Glomerular visceral epithelial cell (primary cell): ENCODE measurements at regions not wholly inside any gene's neighbourhood (a gene's known extent, or its start where the extent isn't known, plus 50 kb on each side); places are given as distances from the start of the nearest gene placed in this dataset.
"Not testable (repeated sequence)": the region's sequence is repeated elsewhere in the genome, so short reads cannot be mapped to it uniquely, and the experiment has no call there.

ENCODE experiments used
- DNase-seq: peaks from one replicate; pipeline ENCODE4 v3.0.0-alpha.2; 2016; ENCODE audit errors: extremely low spot score

DNA sequence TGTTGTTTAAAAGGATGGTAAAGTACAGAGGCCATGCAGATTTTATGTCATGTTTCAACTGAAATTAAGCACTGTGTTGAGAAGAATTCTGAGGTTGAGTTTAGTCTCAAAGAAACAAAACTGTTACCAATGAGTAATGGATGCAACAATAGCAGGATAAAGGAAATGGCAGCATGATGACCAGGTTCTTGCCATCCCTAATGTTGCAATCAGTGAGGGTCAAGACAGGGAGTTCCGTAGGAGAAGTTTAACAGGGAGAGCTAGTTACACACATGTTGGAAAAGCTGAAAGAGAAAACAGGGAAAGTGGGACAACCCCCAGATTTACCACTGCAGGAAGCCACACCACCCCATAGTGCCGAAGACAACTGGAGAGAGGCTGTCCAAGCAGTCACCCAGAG, 343.8 kb upstream of the EPHA4 start:
- DNase-seq = no peak

DNA sequence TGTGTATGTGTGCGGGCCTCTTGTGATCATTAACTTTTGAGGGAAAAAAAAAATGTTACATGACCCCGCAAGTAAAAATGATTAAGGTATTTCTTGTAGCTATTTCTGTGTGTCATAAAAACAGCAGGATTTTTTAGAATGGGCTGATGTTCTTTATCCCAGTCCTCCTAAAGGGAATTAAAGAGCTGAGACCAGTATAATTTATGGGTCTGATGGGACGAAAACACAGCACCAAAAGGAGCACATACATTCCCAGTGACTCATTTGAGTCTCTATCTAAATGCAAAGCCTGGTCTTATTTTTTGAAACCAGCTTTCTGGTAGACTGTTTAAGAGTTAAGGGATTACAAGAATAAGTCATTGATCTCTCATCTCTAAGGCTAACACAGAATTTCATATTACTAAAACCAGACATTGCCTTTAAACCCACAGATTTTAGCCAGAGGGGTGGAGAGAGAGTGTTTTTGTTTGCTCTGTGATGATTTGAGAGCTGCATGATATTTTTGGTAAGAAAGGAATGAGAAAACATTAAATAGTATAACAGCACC, 342.3 kb upstream of the EPHA4 start:
- peak; percentile 11 for DNase-seq

DNA sequence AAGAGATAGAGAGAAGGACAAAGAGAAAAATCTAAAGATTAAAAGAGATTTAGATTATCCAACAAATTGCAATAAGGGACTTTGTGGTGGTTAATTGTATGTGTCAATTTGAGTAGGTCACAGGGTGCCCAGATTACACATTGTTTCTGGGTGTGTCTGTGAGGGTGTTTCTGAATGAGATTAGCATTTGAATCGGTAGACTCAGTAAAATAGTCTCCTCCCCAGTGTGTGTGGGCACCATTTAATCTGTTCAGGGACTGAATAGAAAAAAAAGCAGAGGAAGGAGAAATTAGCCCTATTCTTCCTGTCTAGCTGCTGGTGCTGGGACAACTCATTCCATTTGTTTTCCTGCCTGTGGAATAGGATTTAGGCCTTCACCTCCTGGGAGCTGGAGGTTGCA, 339.8 kb upstream of the EPHA4 start:
- DNase-seq = no peak

DNA sequence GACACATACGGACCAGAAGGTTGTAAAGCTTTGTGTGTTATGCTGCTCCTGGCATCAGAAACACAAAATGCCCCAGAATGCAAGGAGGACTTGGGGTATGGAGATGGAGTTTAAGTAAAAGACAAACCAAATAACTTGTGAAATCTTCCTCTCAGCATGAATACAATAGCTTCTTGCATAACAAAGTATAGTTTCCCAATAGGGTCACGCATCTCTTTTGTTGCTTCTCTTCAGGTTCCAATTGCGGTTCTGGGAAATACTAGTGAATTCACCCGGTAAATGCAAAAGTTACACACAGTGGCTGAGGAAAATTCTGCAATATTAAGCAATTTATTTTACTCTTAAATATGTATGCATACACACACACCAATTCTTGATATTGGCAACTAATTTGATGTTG, 339.2 kb upstream of the EPHA4 start:
- no peak for DNase-seq

DNA sequence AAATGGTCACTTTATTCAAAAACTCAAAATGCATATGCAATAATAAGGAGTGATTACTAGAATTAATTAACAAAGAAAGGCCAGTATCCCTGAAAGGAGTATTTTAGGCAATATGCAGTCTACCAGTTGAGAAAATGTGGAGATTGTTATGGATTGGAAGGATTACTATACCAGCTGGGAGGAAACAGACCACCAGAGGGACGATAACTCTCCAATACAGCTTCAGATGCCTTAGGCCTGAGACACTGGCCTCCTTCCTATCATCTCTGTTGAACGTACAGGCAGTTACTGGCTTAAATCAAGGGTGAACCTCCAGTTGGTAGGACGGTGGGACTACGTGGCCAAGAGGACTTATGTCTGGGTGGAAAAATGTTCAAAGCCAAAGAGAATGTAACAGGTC, 336.4 kb upstream of the EPHA4 start:
- DNase-seq = no peak

DNA sequence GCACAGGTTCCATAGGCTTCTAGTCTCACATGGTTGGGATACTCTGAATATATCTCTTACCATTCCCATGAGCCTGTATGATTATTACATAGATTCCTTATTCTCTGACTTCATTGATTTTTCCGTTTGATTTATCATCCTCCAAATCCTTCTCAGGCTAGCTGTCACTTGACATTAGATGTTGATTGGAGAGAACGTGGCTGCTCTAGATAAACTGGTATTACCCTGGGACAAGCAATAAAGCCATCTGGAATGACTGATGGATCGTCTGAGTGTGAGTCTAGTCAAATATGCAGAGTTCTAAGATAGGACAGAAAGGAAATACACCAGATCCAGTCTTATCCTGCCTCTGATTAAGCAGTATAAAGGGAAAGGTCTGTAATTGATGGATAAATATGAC, 325.6 kb upstream of the EPHA4 start:
- DNase-seq = no peak

DNA sequence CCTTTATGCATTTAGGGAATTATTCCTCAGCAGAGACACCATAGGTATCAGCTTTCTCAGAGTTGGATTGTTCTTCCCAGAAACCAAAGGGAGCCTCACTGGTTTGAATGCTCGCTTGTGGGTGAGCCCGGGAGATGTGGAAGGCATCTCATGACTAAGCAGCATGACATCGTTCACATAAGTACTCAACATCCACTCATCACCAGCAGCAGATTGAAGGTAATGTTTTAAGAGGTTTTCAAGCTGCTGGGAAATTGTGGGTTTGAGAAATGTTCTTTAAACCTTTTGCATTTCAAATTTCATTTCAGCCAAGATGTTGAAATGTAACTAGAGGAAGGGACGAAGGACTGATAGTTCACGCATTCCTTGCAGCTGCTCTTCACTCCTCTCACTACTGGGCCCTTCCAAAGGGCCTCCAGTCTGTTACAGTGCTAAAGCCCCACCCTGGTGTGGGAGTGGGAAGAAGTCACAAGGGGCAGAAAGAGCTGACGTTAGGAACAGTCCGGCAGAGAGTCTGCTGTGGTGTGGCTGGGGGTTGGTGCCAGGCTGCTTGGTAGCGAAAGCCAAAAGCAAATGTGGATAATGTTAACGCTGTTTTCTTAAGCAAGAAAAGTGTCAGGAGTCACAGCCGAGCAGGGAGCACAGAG, 324.5 kb upstream of the EPHA4 start:
- peak; percentile 34 for DNase-seq

DNA sequence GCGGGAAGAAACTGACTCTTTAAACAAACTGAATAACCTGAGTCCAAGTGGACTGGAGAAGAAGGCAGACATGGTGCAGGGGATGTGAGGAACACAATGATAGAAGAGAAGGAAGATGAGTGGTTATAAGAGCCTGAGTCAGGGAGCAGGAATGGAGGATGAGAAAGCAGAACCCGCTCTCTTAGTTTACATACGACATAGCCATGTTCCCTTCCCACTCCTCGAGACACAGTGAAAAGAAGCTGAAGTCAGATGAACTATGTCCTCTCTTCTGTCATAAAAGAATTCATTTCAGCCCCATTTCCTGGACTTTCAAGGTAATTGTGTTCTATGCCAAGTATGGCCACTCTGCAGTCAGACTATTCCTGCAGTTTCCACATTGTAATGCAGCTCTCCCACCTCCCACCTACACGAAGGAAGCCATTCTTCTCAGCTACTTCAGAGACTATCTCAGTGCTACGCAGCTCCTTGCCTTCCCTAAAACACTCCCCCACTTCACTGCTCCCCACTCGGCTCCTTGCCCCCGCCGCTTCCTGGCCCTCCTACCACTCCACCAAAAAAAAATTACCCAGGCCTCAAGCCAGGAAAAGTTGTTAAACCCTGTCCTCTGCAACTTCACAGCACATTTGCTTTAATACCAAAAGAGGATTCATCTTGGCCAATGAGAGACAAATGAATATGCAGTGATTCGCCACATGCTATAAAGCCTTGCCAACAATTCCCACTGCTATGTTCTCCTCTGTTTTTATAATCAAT, 323.4 kb upstream of the EPHA4 start:
- DNase-seq = no peak

DNA sequence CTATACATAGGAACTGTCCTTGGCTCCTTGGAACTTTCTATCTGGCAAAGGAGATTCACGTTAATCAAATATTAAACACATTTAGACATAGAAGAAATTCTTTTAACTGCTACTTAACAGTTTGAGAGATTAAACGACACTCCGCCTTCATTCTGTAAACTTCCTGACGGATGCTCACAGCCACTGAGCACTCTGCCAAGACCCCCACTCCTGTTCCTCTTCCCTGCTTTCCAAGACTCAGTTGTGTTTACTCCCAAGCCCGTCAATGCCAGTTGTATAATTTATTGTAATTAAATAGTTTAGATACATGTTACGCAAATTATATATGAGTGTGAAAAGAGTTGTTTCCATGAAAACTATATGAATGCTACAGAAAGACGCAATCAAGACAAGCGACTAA, 321.4 kb upstream of the EPHA4 start:
- DNase-seq = no peak

DNA sequence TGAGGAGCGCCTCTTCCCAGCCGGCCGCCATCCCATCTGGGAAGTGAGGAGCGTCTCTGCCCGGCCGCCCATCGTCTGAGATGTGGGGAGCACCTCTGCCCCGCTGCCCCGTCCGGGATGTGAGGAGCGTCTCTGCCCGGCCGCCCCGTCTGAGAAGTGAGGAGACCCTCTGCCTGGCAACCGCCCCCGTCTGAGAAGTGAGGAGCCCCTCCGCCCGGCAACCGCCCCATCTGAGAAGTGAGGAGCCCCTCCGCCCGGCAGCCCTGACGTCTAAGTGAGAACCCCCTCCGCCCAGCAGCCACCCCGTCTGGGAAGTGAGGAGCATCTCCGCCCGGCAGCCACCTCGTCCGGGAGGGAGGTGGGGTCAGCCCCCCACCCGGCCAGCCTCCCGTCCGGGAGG, 319.9 kb upstream of the EPHA4 start:
- not testable (repeated sequence) for DNase-seq

DNA sequence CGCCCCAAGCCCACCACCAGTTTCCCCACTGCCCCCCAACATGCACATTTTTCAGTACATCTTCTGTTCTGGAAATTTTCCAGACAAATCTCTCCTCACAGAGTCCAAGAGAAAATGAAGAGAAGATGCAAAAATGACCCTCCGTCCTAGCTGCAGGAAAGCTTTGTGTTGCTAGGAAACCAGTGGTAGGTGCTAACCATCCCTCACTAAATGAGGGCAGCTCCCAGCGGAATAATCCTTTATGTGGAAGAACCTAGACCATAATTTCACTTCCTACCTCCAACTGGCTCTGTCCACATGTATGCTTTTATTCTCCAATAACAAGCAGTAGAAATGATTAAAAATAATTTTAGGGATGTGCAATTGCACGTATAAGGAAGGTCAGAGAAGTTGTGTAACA, 311.9 kb upstream of the EPHA4 start:
- no peak for DNase-seq

DNA sequence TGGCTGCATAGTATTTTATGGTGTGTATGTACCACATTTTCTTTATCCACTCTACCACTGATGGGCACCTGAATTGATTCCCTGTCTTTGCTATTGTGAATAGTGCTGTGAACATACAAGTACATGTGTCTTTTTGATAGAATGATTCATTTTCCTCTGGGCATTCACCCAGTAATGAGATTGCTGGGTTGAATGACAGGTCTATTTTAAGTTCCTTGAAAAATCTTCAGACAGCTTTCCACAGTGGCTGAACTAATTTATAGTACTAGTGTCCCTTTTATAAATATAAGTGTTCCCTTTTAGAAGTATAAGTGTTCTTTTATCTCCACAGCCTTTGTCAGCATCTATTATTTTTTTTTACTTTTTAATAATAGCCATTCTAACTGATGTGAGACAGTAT, 303.9 kb upstream of the EPHA4 start:
- no peak for DNase-seq

DNA sequence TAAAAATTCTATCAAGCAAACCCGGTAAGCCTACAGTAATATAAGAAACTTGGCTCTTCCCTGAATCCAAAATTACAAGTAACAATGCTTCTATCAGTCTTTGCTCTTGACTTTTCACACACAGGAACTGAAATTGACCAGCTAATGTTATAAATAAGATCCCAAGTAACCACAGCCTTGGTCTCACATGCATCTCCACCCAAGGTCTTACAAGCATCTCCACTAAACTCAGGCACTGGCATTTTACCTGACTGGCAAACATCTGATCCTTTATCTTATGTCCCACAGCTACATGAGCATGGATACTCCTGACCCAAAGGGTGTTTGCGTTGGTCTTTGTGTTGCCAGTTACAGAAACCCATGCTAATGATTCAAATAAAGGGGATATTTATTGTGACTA, 302.3 kb upstream of the EPHA4 start:
- no peak for DNase-seq

DNA sequence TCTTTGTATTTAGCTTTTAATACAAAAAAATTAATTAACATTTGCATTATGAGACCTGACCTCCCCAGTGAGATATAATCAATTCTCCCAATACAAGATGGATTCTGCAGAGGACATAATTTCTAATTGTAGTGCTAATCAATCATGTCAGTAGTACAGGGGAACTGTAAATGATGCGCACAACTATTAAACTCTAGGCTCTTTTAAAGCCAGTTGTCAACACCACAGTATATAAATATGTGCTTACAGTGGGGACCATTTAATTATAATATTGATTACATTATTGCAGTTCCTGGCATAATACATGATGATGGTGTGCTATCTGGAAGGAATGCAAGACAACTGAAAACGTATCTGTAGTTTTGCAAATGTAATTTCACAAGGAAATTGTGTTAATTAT, 285.6 kb upstream of the EPHA4 start:
- DNase-seq = no peak

DNA sequence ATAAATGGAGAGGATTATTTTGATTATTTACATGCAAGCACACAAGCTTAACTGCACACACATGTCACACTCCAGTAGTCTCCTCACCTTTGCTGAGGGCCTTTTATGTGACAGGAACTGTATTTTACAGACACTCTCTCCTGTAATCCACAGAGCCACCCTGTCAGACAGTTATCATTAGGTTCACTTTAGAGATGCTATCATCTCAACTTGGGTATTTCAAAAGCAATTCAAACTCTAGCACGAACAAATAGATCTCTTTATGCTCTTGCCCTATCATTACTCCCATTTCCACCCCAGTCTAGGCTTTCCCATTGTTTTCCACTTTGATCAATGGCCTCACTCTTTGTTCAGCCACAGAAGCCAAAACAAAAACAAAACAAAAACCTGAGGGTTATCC, 281.2 kb upstream of the EPHA4 start:
- DNase-seq = no peak

DNA sequence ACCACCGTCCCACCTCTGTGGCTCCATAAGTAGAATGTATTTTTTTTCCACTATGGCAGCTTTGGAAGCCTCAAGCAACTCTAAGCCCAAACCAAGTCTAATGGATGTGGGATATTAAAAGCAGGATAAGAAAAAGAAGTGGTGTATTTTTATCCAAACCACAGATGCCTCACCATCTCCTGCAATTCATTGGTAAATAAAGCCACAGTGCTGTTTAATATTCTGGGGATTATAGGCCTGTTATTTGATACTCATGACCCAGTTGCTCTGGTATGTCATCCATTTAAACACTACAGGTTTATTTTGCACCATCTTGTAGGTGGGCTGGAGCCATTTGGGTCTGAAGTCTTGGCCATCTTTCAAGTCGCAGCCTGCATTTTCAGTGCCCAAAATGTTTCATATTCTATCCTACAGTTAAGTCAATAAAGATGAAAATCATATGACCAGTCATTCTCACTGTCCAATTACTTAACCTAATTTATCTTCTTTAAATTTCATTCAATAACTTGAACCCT, 279.5 kb upstream of the EPHA4 start:
- DNase-seq = no peak

DNA sequence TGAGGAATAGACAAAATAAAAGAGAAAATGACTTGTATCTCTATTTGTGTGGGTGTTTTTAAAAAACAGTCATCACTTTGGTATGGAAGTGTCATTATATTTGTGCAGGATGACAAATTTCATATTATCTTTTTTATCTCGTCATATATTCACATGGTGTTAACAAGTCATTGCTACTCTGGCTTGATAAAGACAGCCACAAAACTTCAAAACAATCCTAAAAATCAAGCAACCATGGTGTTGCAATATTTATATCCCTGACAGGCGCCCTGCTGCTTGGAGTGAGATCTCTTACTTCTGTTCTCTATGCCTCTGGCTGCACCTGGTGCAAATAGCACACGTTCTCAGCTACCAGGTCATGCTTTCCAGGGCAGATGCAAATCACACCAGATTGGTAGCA, 278.0 kb upstream of the EPHA4 start:
- DNase-seq = no peak

DNA sequence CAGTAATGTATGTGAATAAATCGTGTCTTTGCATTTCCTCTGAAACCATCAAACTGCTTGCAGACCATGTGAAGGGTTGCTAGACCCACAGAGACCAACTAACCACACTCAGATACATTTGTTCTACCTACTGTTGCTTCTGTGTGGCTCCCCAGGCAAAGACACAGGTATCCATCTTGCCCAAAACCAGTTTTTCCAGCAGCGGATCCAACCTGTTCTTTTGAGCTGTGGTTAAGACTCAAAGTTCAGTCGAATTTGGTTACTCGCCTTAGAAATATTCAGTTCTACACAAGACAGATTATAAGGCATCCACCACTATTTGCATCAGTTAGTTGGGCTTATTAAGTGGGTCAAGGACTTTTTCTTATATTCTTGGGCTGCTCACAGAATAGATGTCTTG, 276.2 kb upstream of the EPHA4 start:
- DNase-seq = no peak

DNA sequence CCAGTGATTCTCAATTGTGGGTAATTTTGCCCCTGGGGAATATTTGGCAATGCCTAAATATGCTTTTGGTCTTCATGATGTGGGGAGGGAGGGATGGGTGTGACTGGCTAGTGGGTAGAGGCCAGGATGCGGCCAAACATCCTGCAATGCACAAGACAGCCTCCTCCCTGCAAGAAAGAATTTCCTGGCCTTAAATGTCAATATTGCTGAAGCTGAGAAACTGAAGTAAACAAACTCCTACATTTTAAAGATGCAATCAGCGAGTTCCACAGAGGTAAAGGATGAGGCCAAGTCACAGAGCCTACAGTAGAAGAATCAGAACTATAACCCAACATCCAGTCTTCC, 272.9 kb upstream of the EPHA4 start:
- no peak for DNase-seq

DNA sequence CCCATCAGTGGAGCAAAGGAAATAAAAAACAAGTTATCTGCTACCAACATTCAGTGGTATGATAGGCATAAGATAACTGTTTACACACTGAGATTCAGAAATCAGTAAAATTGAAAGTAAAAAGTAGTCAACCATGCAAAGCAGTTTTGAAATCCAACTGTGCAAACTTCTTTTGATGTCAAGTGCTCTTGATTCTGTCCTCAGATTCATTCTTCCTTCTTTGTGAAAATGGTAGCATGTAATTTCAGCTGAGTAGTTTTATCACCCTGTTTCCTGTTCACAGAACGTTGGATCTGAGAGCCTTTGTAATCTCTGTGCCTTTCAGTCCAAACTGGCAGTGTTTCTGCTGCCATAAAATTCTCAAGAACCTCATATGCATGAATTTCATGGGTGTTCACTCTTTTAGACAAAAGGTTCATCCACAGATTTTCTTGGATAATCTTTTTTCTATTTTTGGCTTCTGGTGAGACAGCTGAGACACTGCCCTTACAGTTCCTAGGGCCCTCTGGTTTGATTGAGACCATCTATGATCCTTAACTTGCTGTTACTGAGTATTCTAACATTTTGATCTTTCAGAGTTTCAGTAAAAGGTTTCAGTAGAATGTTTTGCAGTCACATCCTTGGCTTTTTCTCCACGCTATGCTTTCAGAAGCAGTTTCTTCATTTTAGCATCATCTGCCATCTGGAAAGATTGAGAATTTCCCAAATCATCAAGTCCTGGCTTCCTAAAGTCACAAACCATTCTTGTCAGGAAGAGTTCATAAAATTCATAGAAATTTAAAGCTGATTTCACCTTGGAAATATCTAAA, 272.3 kb upstream of the EPHA4 start:
- no peak for DNase-seq

DNA sequence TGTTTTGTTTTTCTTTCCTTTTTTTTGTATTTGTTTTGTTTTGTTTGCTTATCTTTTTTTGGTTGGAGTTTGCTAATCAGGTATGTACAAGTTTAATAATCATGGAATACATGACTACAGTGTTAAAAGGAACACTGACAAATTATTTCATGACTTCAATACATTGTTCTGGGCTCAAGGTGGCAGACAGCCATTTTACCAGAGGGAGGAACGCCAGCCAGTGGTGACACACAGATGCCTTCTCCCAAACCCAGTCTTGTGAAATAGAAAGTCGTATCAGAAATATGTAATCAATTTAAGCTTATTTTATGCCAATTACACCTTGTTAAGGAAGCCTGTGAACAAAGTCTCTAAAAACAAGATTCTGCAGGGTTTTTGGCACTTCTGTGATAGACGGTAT, 264.0 kb upstream of the EPHA4 start:
- no peak for DNase-seq

DNA sequence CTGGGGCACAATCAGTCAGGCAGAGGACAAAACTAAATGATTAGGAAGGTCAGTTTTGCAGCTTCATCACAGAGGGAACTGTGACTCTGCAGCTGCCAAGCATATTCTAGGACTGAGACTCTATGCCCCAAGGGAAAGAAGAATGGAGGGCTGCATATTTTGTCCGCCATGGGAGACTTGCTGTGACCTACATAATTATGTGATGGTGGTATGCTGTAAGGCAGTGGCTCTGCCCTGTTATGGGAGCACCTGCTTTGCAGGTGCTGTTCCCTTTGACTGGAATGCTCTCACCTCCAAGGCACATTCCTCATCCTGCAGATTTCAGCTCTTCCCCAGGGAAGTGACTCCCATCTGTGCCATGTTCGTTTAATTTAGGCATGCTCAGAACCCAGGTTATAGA, 261.9 kb upstream of the EPHA4 start:
- DNase-seq = no peak

DNA sequence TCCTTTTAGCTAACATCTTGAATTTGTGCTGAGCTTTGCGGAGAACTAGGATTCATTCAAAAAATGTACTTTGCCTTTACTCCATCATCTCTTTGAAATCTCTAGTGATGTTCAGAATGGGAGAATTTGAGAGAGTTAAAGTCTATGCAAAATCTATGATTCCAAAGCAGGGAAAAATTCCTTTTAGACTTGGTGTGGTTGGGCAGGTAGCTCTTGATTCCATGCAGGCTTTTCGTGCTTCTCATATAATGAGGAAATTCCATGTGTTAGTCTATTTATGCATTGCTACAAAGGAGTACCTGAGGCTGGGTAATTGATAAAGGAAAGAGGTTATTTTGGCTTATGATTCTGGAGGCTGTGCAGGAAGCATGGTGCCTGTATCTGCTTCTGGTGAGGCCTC, 258.9 kb upstream of the EPHA4 start:
- DNase-seq = no peak
